Occipital lobe (tissue), 1 donor: ENCODE measurements at regions not wholly inside any gene's neighbourhood (a gene's known extent, or its start where the extent isn't known, plus 50 kb on each side); places are given as distances from the start of the nearest gene placed in this dataset.
"Not testable (repeated sequence)": the region's sequence is repeated elsewhere in the genome, so short reads cannot be mapped to it uniquely, and the experiment has no call there.

Experiments
- DNase-seq: peaks from one replicate; lab custom pipeline; 2025; lab: John Stamatoyannopoulos, UW

GRCh38 chr2:122692400-122693083 lies 937.1 kb downstream of the TSN start:
- DNase-seq, result no peak

DNA sequence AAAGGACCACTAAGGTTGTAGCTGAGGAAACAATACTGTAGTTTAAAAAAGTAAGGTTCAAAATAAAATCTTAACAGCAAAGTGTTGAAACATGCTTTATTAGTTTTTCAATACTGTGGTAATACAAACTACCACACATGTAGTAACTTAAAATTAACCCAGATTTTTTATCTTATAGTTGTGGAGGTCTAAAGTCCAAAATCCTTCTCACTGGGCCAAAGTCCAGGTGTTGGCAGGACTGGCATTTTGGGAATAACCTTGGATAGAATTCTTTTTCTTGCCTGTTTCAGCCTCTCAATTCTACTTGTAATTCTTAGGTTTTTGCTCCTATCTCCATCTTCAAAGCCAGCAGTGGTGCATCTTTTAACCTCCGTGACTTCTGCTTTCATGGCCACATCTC lies 942.0 kb downstream of the TSN start:
- no peak for DNase-seq

- no peak for DNase-seq
Observed at GRCh38 chr2:122703676-122704075, 948.2 kb downstream of the TSN start.

DNA sequence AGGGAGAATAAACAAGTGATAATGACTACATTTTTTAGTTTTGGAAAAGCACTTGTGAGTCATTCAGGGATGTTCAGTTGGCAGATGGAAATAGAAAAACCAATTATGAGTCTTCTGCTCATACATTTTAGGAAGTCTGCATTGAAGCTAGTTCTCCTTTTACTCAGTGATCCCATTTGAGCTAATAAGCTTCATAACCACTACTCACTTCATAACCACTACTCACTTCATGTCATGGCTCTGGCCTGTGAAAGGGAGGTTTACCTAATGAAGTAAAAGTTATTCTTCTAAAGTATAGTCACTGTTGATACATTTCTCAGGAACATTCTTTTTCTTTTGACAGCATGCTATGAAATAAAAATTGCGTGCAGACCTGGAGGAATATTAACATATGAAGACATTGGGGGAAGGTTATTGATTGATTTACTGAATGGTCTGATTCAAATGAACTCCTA lies 948.7 kb downstream of the TSN start:
- no peak for DNase-seq

DNA sequence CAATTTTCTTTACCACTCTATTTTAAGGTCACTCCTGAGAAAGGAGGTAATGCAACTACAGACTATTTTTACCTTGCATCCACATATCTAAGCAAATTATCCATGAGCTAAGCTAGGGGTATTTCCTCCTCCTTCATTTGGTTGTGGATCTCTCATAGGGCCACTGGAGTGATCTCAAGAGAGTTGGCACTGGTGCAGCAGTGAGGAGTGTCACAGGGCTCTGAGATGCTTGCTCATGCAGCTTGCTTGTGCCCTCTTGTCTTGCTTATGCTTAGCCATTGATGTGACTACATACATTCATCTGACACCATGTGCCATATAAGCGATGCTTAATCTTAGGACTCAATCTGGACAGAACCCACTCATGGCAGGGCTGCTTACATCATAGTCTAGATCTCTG lies 950.3 kb downstream of the TSN start:
- DNase-seq, result no peak

GRCh38 chr2:122706757-122707223 lies 951.3 kb downstream of the TSN start:
- no peak for DNase-seq

DNA sequence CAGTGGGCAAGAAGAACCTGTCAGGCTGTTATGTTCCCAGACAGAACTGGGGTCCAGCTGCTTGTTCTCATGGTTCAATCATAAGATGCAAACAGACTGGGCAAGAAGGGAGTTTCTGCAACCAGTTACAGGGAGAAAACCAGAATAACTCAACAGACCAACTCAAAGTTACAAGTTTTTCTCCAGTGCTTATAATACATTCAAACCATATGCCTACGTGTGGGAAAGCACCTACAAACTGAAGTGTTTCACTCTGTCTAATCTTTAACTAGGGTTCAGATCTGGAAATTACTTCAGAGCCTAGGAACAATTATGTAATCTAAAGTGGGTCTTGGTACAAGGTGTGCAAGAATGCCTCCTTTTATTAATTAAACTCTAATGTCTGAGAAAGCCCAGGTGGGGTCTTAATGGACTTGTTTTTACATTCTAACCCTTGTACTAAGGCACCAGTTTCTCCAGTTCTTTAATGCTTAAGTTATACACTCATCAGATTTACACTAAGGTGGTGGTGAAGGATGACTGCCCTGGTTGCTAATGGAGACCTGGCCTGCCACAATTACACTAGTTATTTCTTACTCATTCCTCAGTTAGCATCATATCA lies 951.9 kb downstream of the TSN start:
- no peak for DNase-seq

GRCh38 chr2:122710049-122710448 lies 954.6 kb downstream of the TSN start:
- DNase-seq, result no peak

- no peak for DNase-seq
Observed at GRCh38 chr2:122713800-122714199, 958.3 kb downstream of the TSN start.

- DNase-seq, result not testable (repeated sequence)
Observed at GRCh38 chr2:122720822-122721221, 965.4 kb downstream of the TSN start.

GRCh38 chr2:122734766-122735424 lies 979.4 kb downstream of the TSN start:
- no peak for DNase-seq

DNA sequence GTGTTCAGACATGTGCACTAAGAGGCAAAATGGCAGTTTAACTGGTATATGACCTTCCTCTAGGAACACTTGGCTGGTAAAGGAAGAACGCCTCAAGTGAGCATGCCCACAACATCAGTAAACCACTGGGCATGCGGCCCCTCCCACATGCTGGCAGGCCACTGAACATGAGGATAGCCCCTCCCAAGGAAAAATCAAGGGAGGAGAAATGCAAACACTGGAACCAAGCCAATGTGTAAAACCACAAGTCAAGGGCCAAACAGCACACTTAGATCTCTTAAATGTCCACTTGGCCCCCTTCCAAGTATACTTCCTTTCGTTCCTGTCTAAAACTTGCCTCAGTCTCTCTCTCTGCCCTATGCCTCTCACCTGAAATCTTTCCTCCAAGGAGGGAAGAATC lies 980.8 kb downstream of the TSN start:
- DNase-seq, result no peak

- no peak for DNase-seq
Observed at GRCh38 chr2:122737429-122738077, 982.1 kb downstream of the TSN start.

DNA sequence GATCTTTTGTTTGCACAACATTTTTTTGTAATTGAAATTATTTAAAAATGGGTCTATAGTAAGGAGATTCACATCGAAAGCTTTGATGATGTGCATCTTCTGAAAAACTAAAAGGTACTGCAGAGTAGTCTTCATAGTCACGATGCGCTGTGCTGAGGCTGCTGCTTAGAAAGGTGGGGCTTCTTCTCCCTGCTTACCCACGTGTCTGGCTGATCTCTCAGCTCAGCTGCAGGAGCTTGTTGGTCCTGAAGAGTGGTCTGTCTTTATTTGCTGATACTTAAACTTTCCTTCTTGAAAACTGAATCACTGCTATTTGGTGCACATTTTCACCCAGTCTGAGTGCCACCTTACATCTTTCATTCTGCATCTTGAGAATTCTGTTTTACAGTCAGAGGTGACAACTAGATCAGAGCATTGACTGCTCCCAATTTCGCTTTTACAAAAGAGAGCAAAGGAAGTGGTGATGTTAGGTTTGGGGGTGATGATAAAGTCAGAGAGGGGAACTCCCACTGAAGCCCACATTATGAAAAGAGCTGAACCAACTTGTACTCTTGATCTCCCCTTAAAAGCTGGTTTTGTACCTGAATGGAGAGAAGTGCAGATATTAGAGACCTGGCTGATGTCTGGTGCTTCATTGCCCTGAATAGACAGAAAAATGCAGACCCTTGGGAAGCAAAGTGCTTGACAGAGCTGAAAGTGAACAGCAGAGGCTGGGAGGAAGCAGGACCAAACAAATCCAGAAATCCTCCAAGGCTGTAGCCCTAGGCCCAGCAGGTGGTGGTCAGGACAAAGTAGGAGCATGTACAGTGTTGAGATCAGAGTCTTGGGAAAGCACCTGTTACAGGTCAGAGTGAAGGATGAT lies 984.5 kb downstream of the TSN start:
- no peak for DNase-seq

GRCh38 chr2:122740594-122740948 lies 985.1 kb downstream of the TSN start:
- DNase-seq, result no peak

- DNase-seq, result no peak
Observed at GRCh38 chr2:122741403-122741802, 986.0 kb downstream of the TSN start.

DNA sequence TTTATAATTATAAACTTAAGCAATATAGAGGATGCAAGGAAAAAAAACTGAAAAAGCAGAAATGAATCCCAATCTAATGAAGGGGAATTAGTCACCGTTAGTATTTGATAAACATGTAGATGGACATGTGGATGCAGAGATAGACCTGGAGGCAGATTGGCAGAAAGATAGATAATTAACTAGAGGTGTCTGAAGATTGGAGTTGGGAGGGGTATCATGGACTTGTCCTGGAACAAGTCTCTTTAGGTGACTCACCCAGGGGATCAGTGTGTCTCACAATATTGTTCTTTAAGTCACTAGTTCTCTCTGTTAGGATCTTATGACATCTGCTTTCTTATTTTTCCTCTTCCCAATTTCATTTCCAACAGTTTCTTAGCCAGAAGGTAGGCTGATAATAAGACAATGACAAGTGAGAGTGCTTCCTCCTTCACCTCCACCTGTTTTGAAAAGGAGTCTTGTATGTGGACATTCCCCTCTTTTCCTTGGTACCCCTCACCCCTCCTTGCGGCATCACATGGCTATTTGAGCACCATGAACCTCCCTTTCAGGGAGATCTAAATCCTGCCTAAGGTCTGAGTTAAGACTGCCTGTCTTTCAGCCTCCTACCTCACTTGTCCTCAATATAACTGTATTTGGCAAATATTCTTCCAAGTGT lies 987.7 kb downstream of the TSN start:
- DNase-seq, result no peak

DNA sequence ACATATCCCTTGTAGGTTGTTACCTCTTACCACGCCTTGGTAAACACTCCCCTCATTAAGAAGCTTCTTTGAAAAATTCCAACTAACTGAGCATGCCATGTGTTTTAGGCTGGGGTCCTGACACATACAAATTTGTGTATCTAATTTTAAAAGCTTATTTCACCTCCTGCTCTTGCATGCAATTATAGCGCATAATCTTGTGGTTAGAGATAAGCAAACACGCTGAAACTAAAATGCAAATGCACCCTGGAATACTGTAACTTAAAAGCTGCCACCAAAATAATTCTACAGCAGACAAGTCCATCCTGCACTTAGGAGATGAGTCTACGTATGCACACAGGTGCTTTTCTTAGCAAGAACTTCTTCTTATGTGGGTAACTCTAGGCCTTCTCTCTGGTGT lies 990.2 kb downstream of the TSN start:
- DNase-seq, result no peak

- no peak for DNase-seq
Observed at GRCh38 chr2:122747670-122748069, 992.2 kb downstream of the TSN start.

- no peak for DNase-seq
Observed at GRCh38 chr2:122748552-122749011, 993.1 kb downstream of the TSN start.

DNA sequence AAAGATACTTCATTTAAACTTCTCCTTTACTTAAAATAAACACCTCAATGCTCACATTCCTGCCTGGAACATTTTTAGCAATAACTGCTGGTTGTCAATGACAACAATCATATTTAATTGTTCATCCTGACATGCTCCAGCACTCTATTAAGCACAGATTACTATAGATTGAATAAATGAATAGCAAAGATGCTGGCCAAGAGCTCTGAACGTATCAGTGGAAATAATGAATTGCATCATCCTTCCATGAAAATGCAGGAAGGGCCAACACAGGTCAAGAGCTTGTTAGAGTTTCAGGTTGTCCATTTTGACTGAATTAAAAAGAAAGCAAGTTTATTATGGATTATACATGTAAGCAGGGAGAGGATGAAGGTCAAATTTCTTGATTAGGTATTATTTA lies 994.0 kb downstream of the TSN start:
- DNase-seq, result no peak
